ENCODE measurements at regions not wholly inside any gene's neighbourhood (a gene's known extent, or its start where the extent isn't known, plus 50 kb on each side); places are given as distances from the start of the nearest gene placed in this dataset.

DNA sequence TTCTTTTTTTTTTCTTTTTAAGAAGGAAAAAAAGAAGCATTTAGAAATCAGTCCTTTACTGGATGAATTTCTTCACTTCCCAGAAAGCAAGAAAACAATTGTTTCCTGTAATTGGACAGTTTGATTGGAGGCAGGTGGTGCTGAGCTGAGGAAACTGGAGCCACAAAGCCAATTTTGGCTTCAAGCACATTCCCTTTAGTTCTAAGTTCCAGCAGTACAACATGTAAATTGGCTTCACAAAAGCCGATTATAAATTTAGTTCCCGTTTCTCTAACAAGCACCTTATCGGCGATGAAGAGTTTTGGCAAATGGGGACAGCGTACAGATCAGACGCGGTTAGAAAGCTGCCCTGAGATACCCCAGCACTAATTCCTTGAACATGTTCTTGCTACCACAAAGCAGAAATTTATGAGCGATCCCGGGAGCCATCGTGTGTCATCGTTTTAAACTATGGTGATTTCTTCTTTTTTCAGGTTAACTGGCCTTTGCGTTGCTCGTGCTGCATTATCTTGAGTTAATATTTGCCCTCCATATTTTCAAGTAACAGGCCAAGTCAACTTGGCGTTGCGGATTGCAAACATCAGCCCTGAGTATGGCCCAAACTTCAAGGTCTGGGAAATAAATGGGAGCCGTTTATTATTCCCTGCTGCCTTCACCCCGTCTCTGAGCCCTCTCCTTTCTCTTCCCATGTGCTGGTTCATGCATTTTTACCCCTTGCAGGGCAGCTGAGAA lies 190.4 kb upstream of the ID2 start:
- TF ChIP-seq TAF1 (IDR thresholded peaks at IDR 0.05; ENCODE audit: borderline replicate concordance, insufficient read depth, low read length) (no peak), FOXP2 (optimal IDR thresholded peaks at IDR 0.05; ENCODE audit: borderline replicate concordance, extremely low read depth, extremely low read length, insufficient read depth) (no peak), SIN3A (IDR thresholded peaks at IDR 0.05; ENCODE audit: borderline replicate concordance, insufficient read depth, low read length) (no peak), POLR2AphosphoS5 (IDR thresholded peaks at IDR 0.05; ENCODE audit: low read depth, low read length) (no peak)
- TF ChIP-seq, protein P1, sequence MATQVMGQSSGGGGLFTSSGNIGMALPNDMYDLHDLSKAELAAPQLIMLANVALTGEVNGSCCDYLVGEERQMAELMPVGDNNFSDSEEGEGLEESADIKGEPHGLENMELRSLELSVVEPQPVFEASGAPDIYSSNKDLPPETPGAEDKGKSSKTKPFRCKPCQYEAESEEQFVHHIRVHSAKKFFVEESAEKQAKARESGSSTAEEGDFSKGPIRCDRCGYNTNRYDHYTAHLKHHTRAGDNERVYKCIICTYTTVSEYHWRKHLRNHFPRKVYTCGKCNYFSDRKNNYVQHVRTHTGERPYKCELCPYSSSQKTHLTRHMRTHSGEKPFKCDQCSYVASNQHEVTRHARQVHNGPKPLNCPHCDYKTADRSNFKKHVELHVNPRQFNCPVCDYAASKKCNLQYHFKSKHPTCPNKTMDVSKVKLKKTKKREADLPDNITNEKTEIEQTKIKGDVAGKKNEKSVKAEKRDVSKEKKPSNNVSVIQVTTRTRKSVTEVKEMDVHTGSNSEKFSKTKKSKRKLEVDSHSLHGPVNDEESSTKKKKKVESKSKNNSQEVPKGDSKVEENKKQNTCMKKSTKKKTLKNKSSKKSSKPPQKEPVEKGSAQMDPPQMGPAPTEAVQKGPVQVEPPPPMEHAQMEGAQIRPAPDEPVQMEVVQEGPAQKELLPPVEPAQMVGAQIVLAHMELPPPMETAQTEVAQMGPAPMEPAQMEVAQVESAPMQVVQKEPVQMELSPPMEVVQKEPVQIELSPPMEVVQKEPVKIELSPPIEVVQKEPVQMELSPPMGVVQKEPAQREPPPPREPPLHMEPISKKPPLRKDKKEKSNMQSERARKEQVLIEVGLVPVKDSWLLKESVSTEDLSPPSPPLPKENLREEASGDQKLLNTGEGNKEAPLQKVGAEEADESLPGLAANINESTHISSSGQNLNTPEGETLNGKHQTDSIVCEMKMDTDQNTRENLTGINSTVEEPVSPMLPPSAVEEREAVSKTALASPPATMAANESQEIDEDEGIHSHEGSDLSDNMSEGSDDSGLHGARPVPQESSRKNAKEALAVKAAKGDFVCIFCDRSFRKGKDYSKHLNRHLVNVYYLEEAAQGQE (IDR thresholded peaks at IDR 0.05; ENCODE audit: insufficient read depth in 1 of 2, low read depth in 2 of 2, low read length in 2 of 2): no peak

DNA sequence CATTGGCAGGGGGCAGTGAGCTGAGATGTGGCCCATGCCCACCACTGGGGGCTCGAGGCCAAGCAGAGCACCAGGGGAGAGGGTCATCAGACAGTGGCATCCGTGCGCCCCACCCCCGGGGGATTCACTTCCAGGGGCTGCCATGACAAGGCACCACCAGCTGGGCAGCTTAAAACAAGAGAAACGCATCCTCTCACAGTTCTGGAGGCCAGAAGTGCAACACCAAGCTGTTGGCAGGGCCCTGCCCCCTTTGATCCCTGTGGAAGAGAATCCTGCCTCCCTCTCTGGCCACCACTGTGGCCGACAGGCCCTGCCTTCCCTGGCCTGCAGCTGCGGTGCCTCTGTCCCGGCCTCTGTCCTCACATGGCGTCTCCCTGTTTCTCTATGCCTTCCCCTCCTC lies 187.7 kb upstream of the ID2 start:
- TF ChIP-seq, protein P1 (IDR thresholded peaks at IDR 0.05; ENCODE audit: insufficient read depth in 1 of 2, low read depth in 2 of 2, low read length in 2 of 2): no peak
- TF ChIP-seq TAF1 (IDR thresholded peaks at IDR 0.05; ENCODE audit: borderline replicate concordance, insufficient read depth, low read length) (no peak), POLR2AphosphoS5 (IDR thresholded peaks at IDR 0.05; ENCODE audit: low read depth, low read length) (no peak), FOXP2 (optimal IDR thresholded peaks at IDR 0.05; ENCODE audit: borderline replicate concordance, extremely low read depth, extremely low read length, insufficient read depth) (no peak), SIN3A (IDR thresholded peaks at IDR 0.05; ENCODE audit: borderline replicate concordance, insufficient read depth, low read length) (no peak)

DNA sequence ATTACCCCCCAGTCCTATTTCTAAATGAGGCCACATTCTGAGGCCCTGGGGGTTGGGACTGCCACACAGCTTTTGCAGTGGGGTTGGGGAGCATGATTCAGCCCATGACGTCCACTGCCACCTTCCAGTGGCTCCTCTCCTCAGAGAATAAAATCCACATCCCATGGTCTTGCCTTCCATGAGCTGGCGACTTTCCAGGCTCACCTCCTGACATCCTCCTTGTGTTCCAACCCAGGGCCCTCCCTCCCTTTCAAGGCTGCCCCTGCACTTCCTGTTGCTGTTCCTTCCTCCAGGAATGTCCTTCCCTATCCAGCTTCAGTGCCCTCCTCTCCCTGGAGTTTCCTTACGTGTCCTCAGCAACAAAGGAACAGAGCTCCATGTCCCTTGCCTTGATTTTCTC lies 187.3 kb upstream of the ID2 start:
- TF ChIP-seq SIN3A (IDR thresholded peaks at IDR 0.05; ENCODE audit: borderline replicate concordance, insufficient read depth, low read length): no peak

DNA sequence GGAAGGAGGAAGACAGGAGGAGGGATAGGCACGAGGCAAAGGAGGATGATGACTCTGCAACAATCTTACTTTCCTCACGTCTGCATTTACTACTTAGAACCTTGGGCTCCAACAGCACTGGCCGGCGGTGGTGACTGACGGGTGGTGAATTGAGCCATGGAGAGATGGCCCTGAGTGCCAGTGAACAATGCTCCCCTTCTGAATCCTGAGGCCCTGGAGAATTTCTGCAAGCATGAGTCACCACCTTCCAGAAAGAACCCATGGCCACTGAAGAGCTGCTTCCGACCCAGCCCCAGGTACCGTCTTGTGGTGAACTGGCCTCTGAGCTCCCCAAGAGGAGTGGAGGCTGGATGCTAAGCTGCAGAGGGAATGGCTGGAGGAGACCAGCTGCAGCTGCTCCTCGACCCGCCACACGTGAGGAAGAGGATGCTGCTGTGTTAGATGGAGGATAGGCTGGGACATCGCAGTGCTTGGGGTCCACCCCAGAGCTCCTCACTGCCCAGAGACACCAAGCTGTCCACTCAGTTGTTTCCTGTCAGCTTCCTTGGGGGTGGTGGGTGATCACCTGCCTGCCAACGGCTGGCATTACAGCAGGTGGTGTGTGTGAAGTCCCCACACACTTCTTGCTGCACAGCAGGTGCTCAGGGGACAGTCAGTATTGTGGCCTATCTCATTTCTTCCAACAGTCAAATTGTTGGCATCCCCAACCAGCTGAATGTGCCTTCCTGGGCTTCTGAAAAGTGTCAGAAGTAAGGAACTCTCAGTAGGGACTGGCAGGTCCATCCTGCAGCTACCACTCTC lies 186.5 kb upstream of the ID2 start:
- no peak for TF ChIP-seq POLR2AphosphoS5 (IDR thresholded peaks at IDR 0.05; ENCODE audit: low read depth, low read length)

DNA sequence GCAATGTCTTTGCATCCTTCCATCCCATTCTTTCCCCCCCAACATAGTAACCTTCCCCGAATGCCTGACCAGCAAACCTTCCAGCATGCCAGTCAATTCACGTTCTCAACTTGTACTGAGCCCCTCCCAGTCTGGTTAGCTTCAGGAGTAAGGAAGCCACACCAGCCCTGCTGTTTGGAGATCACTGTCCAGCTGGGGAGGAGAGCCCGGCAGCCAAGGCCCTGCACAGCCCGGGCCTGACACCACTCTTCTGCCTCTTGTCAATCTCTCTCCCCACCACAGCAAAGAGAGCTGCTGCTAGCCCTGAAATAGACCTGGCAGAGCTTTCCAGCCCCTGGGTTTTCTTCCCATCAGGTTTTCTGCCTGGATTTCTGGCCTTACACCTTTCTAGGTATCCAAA lies 185.8 kb upstream of the ID2 start:
- TF ChIP-seq SIN3A (IDR thresholded peaks at IDR 0.05; ENCODE audit: borderline replicate concordance, insufficient read depth, low read length) (no peak), FOXP2 (optimal IDR thresholded peaks at IDR 0.05; ENCODE audit: borderline replicate concordance, extremely low read depth, extremely low read length, insufficient read depth) (no peak)

DNA sequence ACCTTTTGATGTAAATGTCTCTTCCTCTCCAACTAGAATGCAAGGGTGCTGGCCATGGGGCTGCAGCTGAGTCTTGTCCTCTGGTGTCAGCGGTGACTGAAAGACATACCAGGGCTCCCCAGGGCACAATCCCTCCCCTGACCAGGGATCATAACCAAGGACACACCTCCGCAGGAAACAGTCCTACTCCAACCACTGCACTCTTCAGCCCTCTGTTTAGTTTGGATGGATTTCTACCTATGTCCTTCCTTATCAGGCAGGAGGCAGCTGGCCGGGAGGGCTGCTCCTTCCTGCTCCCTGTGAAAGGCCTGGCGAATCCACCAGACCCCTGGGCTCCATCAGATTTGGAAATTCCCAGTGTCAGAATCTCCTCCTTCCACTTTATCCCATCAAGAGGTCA lies 185.2 kb upstream of the ID2 start:
- no peak for TF ChIP-seq SIN3A (IDR thresholded peaks at IDR 0.05; ENCODE audit: borderline replicate concordance, insufficient read depth, low read length)

DNA sequence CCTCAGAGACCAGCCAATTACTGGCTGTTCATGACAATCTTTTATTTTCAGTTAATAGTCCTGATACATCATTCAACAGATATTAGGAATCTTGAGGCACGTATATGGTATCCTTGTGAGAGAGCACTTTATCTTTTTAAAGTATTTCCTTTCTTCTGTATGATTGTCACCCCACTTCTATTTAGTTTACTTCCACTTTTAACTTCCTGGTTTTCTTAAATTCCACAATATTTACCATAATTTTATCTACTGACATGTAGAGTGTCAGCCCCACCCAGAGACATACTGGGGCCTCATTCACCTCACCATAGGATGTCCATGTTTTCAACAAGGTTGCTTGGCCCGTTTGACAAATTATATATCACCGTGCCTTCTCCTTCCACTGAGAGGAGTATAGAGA lies 182.9 kb upstream of the ID2 start:
- no peak for TF ChIP-seq POLR2AphosphoS5 (IDR thresholded peaks at IDR 0.05; ENCODE audit: low read depth, low read length)
- TF ChIP-seq TAF1 (IDR thresholded peaks at IDR 0.05; ENCODE audit: borderline replicate concordance, insufficient read depth, low read length): no peak
- TF ChIP-seq, protein P1 (IDR thresholded peaks at IDR 0.05; ENCODE audit: insufficient read depth in 1 of 2, low read depth in 2 of 2, low read length in 2 of 2): no peak
- no peak for TF ChIP-seq SIN3A (IDR thresholded peaks at IDR 0.05; ENCODE audit: borderline replicate concordance, insufficient read depth, low read length)
- TF ChIP-seq FOXP2 (optimal IDR thresholded peaks at IDR 0.05; ENCODE audit: borderline replicate concordance, extremely low read depth, extremely low read length, insufficient read depth): no peak
